Astrocyte of the spinal cord (primary cell): ENCODE measurements at regions not wholly inside any gene's neighbourhood (a gene's known extent, or its start where the extent isn't known, plus 50 kb on each side); places are given as distances from the start of the nearest gene placed in this dataset.

Experiments
- DNase-seq: peaks from one replicate; pipeline ENCODE4 v3.0.0; 2011; ENCODE audit warnings: low read depth, low spot score
- H3K4me3 ChIP-seq: 2 replicates; pipeline ENCODE4 v1.5.1; 2011; ENCODE audit warnings: low read depth, mild to moderate bottlenecking, low read length, moderate library complexity
- in situ Hi-C: cut with HindIII; loops from 2 replicates; pipeline ENCODE4 v1.10.0; 2017; ENCODE audit warnings: low sequenced_read_pairs
- TF ChIP-seq, protein P1 (sequence below): IDR thresholded peaks from 2 replicates; pipeline ENCODE4 v1.5.1; 2012; ENCODE audit warnings: low read depth, mild to moderate bottlenecking, low read length, inconsistent platforms

DNA sequence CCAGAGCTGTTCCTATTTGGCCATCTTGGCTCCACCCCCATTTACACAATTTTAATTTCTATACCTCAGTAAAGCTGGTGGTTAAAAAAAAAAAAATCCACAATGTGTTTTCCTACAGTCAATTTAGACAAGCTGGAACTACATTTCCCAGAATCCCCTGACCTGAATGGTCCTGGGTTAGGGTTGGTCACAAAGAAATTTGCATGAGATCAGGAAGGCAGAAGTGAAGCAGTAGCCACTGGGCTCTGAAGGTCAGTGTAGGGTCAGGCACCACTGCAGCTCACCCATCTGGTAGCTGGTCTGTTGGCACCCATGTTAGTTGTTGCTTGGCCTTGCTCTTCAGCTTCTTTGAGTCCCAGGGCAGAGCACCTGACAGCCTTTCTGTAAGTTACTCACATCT lies 210.7 kb upstream of the API5 start:
- H3K4me3 ChIP-seq: no peak overlapping the region
- TF ChIP-seq, protein P1, sequence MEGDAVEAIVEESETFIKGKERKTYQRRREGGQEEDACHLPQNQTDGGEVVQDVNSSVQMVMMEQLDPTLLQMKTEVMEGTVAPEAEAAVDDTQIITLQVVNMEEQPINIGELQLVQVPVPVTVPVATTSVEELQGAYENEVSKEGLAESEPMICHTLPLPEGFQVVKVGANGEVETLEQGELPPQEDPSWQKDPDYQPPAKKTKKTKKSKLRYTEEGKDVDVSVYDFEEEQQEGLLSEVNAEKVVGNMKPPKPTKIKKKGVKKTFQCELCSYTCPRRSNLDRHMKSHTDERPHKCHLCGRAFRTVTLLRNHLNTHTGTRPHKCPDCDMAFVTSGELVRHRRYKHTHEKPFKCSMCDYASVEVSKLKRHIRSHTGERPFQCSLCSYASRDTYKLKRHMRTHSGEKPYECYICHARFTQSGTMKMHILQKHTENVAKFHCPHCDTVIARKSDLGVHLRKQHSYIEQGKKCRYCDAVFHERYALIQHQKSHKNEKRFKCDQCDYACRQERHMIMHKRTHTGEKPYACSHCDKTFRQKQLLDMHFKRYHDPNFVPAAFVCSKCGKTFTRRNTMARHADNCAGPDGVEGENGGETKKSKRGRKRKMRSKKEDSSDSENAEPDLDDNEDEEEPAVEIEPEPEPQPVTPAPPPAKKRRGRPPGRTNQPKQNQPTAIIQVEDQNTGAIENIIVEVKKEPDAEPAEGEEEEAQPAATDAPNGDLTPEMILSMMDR: no peak
- in situ Hi-C loops: no loop called here
- DNase-seq: no peak

DNA sequence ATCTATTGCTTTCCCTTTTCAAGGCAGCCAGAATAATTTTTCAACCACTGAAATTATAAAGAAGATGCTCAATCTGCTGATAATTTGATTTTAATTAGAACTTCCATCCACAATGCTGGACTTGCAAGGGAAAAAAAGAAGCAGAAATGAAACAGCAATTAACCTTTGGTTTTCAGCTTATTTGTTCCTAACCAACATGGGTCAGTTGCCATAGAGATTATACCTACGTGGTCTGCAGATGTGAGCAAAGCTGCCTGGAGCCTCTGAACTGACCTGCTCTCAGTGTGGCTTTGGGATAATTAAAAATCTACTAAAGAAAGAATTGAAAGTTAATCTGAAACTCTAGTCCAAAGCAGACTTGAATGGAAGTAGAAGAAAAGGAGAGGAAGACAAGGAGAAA lies 195.7 kb upstream of the API5 start:
- in situ Hi-C loops: no loop called here

DNA sequence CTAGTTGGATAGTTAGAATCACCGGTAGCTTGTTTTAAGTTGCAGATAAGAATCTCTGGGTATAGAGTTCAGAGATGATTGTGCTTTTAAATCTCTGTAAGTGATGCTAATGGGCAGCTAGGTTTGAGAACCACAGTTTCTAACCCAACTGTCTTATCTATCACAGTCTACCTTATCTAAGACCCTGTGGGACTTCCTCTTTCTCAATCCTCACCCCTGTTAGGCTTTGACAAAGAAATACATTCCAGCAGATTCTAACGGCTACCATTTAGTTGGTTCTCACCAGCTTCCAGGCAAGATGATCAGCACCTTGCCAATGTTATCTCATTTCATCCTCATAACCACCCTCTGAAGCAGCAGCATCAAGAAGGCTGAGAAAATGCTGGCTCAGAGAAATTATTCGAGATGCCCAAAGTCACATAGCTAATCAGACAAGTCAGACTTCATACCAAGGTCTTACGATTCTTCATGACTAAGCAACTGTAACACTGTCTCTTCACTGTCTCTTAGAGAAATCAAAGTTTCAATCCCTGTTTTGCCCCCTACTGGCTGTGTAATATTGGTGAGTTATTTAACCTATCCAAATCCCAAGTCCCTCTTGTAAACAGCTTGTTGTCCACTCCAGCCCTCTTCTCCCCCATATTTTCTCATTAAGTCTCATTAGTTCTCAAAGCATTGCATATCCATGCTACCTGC lies 192.4 kb upstream of the API5 start:
- DNase-seq: no peak
- in situ Hi-C loops: no loop called here
- TF ChIP-seq, protein P1: no peak
- no peak overlapping the region for H3K4me3 ChIP-seq

More for the DNA sequence above, 195.7 kb upstream of the API5 start:
- DNase-seq: no peak
- TF ChIP-seq, protein P1: no peak
- no peak overlapping the region for H3K4me3 ChIP-seq

DNA sequence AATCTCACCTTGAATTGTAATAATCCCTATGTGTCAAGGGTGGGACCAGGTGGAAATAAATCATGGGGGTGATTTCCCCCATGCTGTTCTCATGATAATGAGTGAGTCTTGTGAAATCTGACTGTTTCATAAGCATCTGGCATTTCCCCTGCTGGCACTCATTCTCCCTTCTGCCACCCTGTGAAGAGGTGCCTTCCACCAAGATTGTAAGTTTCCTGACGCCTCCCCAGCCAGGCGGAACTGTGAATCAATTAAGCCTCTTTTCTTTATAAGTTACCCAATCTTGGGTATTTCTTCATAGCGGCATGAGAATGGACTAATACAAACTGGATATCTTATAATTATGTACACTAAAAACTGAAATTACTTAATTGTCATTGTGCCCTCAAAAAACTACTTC lies 189.2 kb upstream of the API5 start:
- TF ChIP-seq, protein P1: no peak
- in situ Hi-C loops: no loop called here
- H3K4me3 ChIP-seq: no peak overlapping the region
- DNase-seq: no peak

DNA sequence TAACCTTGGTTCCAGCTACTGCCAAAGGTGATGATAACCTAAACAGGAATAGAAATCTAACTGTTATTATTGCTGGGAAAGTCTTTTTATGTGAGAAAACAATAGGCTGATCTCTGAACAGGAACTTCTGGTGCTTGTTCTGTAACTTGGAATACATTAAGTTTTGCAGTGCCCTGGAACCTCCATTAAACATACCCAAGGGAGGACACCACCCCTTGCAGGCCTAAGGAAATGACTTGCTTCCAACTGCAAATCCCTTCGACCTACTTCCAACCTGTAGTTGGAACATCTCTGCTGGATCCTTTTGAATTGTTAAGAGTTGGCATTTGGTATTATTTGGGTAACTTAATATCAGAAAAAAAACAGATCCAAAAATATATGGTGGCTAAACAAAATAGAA lies 188.4 kb upstream of the API5 start:
- DNase-seq: no peak
- in situ Hi-C loops: no loop called here
- H3K4me3 ChIP-seq: no peak overlapping the region
- TF ChIP-seq, protein P1: no peak

DNA sequence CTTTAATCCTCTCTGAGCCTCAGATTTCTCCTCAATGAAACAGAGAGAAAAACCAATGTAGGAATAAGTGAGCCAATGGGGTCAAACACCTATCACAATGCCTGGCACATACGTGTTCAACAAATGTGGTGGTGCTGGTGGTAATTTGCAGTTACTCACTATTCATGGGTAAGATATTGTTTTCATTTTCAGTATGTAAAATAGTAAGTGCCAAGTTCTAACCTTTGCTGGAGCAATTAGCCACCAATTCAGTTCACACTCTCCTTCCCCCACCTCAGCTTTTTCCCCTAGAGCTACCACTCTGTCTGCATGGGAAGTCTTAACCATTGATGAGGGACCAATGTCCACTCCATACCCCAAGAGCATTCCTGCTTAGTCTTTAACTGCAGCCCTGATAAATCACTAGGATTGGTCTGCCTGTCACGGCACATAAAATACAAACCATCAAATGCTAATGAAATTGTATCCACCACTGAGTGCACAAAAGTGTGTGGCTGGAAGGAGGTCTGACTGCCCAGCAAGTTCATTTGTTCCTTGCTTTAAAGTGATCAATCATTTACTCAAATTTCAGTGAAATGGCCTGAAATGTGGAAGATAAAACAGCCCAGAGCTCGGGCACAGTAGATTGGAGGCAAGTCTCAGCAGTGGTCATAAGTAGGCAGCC lies 187.4 kb upstream of the API5 start:
- no peak for DNase-seq
- H3K4me3 ChIP-seq: no peak overlapping the region
- TF ChIP-seq, protein P1: no peak
- in situ Hi-C loops: no loop called here
